KMS-11 (cell line): ENCODE measurements at regions not wholly inside any gene's neighbourhood (a gene's known extent, or its start where the extent isn't known, plus 50 kb on each side); places are given as distances from the start of the nearest gene placed in this dataset.

Experiments used
- H2AFZ ChIP-seq: fragments of 200-600 bp; sonication (generic); 2 replicates; pipeline ENCODE4 v1.6.1; 2016; ENCODE audit warnings: antibody characterized with exemption, mixed run types, low read depth
- H3K27ac ChIP-seq: fragments of 200-600 bp; sonication (generic); 2 replicates; pipeline ENCODE4 v1.6.1; 2016; ENCODE audit warnings: mild to moderate bottlenecking, mixed run types
- H3K27me3 ChIP-seq: fragments of 200-600 bp; sonication (generic); 2 replicates; pipeline ENCODE4 v1.6.1; 2017; ENCODE audit warnings: mild to moderate bottlenecking, low read depth, mixed run types, moderate library complexity; ENCODE audit not compliant: insufficient read depth
- H3K36me3 ChIP-seq: fragments of 200-600 bp; sonication (generic); 2 replicates; pipeline ENCODE4 v1.6.1; 2017; ENCODE audit warnings: mild to moderate bottlenecking, mixed run types; ENCODE audit not compliant: insufficient read depth
- H3K4me1 ChIP-seq: fragments of 200-600 bp; sonication (generic); 2 replicates; pipeline ENCODE4 v1.6.1; 2016; ENCODE audit warnings: mild to moderate bottlenecking, low read depth, mixed run types; ENCODE audit not compliant: poor library complexity, severe bottlenecking
- H3K4me2 ChIP-seq: fragments of 200-600 bp; sonication (generic); 2 replicates; pipeline ENCODE4 v1.7.0; 2016; ENCODE audit warnings: mild to moderate bottlenecking, mixed run types
- H3K4me3 ChIP-seq: fragments of 200-600 bp; sonication (generic); IDR thresholded peaks from 2 replicates; pipeline ENCODE4 v1.6.1; 2017; ENCODE audit warnings: low read depth, low read length, mixed read lengths; ENCODE audit not compliant: insufficient read depth
- H3K79me2 ChIP-seq: fragments of 200-600 bp; sonication (generic); 2 replicates; pipeline ENCODE4 v1.6.1; 2016; ENCODE audit warnings: low read depth, mixed run types; ENCODE audit not compliant: insufficient read depth
- H3K9ac ChIP-seq: fragments of 200-600 bp; sonication (generic); 2 replicates; pipeline ENCODE4 v1.6.1; 2016; ENCODE audit warnings: mild to moderate bottlenecking, mixed run types
- H4K20me1 ChIP-seq: fragments of 200-600 bp; sonication (generic); 2 replicates; pipeline ENCODE4 v1.6.1; 2016; ENCODE audit warnings: mild to moderate bottlenecking, mixed run types; ENCODE audit not compliant: insufficient read depth
- CTCF ChIP-seq: fragments of 200-600 bp; sonication (generic); conservative IDR thresholded peaks from 2 replicates; pipeline ENCODE4 v1.6.1; 2017; ENCODE audit warnings: low read depth, mild to moderate bottlenecking, antibody characterized with exemption, low read length, moderate library complexity, mixed read lengths

GRCh38 chr12:21073822-21074460 lies 57.1 kb upstream of the SLCO1B1 start:
- no peaks in the 10 kb centered on the region for H3K36me3 ChIP-seq
- no peaks in the 10 kb centered on the region for H3K79me2 ChIP-seq
- no peak overlapping the region for H3K9ac ChIP-seq
- no peak overlapping the region for H3K4me2 ChIP-seq
- H2AFZ ChIP-seq: no peak overlapping the region
- no peak overlapping the region for H3K4me3 ChIP-seq
- H3K27me3 ChIP-seq: no peaks in the 10 kb centered on the region
- no peak overlapping the region for H3K27ac ChIP-seq
- TF ChIP-seq CTCF: no peak
- no peaks in the 10 kb centered on the region for H3K4me1 ChIP-seq
- no peaks in the 10 kb centered on the region for H4K20me1 ChIP-seq
